Thymus (tissue), 11 donors: ENCODE measurements at regions not wholly inside any gene's neighbourhood (a gene's known extent, or its start where the extent isn't known, plus 50 kb on each side); places are given as distances from the start of the nearest gene placed in this dataset.

Experiments
- DNase-seq, 9 donors: peaks; one replicate each; pipeline ENCODE4 v3.0.0-alpha.2; 2013; ENCODE audit warnings: low spot score in 9 of 9, low read depth in 6 of 9, missing footprints in 1 of 9
- H3K27ac ChIP-seq, 2 donors: one replicate each; pipeline ENCODE4 v1.5.1; 2013; ENCODE audit warnings: control low read depth in 1 of 2, low read depth in 1 of 2, low read length in 1 of 2, mild to moderate bottlenecking in 1 of 2, moderate library complexity in 1 of 2
- H3K27me3 ChIP-seq, 2 donors: one replicate each; pipeline ENCODE4 v1.5.1; 2013; ENCODE audit warnings: low read length in 1 of 2; ENCODE audit not compliant: control insufficient read depth in 2 of 2, insufficient read depth in 1 of 2
- H3K36me3 ChIP-seq, 2 donors: one replicate each; pipeline ENCODE4 v1.5.1; 2013; ENCODE audit warnings: low read length in 1 of 2, mild to moderate bottlenecking in 1 of 2, moderate library complexity in 1 of 2; ENCODE audit not compliant: control insufficient read depth in 2 of 2, insufficient read depth in 2 of 2
- H3K4me1 ChIP-seq, 2 donors: one replicate each; pipeline ENCODE4 v1.5.1; 2013; ENCODE audit warnings: low read length in 2 of 2; ENCODE audit not compliant: control insufficient read depth in 2 of 2, insufficient read depth in 2 of 2
- H3K4me3 ChIP-seq, 2 donors: one replicate each; pipeline ENCODE4 v1.5.1; 2013; ENCODE audit warnings: low read length in 2 of 2, control low read depth in 1 of 2, mild to moderate bottlenecking in 1 of 2
- H3K9me3 ChIP-seq, 2 donors: one replicate each; pipeline ENCODE4 v1.5.1; 2013; ENCODE audit warnings: low read length in 1 of 2, mild to moderate bottlenecking in 1 of 2; ENCODE audit not compliant: control insufficient read depth in 2 of 2, insufficient read depth in 1 of 2
- WGBS: extraction: QIAGEN DNeasy Blood & Tissue Kit; methylation state at CpG from one replicate; pipeline ENCODE4 v1.1.7; 2013; 5-methylcytosine and 5-hydroxymethylcytosine counted together
- donor health status: healthy.

DNA sequence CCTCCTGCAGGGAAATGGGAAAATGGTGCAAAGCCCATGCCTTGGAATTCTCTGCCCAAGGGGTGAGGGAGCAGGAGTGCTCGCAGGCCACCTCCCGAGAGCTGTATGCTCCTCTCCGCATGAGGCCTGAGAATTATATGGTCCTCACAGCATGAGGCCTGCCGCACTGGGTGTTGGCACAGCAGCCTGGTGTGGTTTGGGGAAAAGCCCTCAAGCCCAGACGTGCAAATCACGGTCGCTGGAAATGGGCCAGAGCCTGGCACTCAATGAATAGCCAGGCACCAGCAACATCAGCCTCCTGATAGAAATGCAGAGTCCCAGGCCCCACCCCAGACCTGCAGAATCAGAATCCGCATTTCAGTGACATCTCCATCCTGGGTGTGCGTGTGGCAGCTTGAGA, 156.4 kb upstream of the FOXF1 start:
- DNase-seq: no peak
- 78% methylated on average over 9 of the region's 9 CpGs for WGBS
- H3K36me3 ChIP-seq: no peaks in the 10 kb centered on the region
- no peak overlapping the region for H3K4me3 ChIP-seq
- peaks cover 0 to 17% of the 10 kb centered on the region in 2 donors for H3K27me3 ChIP-seq
- H3K4me1 ChIP-seq: no peaks in the 10 kb centered on the region
- H3K27ac ChIP-seq: no peak overlapping the region
- no peaks in the 10 kb centered on the region for H3K9me3 ChIP-seq

DNA sequence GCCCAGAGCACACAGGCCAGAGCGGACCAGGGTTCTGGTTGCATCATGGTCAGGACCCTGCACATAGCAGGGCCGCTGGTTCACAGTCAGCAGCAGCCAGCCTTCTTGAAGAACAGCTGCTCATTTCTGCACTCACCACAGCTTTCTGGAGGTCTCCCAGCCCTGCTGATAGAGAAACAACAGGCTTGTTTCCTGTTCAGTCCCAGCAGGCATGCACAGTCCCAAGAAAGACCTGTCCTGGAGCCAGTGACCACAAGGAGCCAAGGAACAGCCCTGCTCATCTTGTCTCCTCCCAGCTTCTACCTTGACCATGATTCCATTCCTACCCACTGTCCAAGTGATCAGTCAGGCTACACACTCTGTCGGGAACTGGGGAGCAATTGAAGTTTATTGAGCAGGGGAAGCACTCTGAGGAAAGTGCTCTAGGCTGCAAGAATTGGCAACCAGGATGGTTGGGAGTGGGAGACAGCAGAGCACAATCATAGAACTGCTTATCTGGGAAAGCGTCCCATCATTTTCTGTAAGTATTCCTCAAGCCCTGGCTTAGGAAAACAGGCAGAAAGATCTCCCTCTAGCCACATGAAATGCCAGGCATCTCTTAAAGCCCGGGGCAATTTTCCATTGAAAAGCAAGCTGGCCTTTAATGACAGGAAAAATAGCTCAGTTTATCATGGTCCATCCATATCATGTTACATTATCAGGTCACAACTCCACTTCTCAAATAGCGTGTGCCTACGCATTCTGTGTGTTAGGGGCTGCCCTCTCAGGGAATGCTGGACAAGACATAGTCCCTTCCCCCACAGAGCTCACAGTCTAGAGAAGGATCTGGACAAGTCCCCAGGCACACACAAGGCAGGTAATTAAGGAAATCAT, 155.4 kb upstream of the FOXF1 start:
- Histone ChIP-seq H3K36me3 (no peaks in the 10 kb centered on the region), H3K4me1 (no peaks in the 10 kb centered on the region), H3K9me3 (no peaks in the 10 kb centered on the region), H3K4me3 (no peak overlapping the region), H3K27ac (no peak overlapping the region), H3K27me3 (peaks cover 0 to 14% of the 10 kb centered on the region in 2 donors)
- WGBS: 76% methylated on average over 7 of the region's 7 CpGs
- DNase-seq: no peak

DNA sequence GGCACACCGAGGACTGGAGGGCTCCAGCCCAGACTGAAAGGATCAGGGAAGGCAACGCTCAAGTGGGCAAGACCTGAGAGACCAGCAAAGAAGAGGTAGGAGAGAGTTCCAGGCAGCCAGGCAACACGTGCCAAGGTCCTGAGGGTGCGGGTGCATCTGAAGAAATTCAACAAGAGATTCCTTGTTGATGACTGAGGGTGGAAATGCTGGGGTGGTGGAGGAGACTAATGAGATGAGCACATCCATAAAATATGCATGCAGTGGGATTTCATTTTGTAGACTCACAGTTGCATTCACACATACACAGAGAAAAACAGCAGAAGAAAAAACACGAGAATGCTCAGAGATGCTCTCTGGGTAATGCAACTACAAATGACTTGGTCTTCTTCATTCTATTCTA, 154.8 kb upstream of the FOXF1 start:
- DNase-seq: no peak
- no peak overlapping the region for H3K4me3 ChIP-seq
- H3K27me3 ChIP-seq: peaks cover 0 to 14% of the 10 kb centered on the region in 2 donors
- WGBS: 96% methylated on average over 5 of the region's 5 CpGs
- no peaks in the 10 kb centered on the region for H3K4me1 ChIP-seq
- H3K9me3 ChIP-seq: no peaks in the 10 kb centered on the region
- H3K36me3 ChIP-seq: no peaks in the 10 kb centered on the region
- H3K27ac ChIP-seq: no peak overlapping the region

DNA sequence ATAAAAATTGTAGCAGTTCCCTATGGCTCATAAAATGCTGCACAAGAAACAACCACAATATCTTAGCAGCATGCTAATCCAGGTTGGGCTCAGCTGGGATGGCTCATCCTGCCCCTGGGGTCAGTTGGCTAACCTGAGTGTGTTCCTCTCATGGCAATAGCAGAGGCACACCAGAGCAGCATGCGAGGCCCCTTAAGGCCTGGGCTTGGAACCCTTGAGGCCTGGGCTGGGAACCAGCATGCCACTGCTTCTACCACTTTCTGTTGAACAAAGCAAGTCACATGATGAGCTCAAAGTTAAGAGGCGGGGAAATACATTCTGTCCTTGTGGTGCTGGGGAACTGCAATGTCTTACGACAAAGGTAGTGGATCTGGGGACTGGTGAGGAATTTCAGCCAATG, 154.4 kb upstream of the FOXF1 start:
- Histone ChIP-seq H3K27ac (no peak overlapping the region), H3K36me3 (no peaks in the 10 kb centered on the region), H3K4me1 (no peaks in the 10 kb centered on the region), H3K27me3 (peaks cover 0 to 13% of the 10 kb centered on the region in 2 donors), H3K9me3 (no peaks in the 10 kb centered on the region), H3K4me3 (no peak overlapping the region)
- WGBS: 95% methylated on average over 3 of the region's 3 CpGs
- no peak for DNase-seq

DNA sequence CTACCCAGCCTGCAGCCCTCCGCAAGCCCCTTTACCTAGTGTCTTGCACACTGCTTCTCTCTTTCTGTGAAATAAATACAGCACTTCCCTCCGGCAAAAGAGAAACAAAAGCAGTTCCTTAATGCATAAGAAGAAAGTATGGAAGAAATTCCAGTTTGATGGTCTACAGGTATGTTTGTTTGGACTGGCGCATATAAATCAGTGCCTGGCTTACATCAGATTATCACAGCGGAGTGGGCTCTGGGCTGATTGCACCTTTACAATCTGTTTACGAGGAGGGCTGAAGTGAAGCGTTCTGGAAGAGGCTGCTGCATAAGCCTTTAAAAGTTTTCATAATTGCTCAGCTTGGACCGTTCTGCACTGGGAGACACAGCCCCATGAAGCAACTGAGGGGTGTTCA, 153.5 kb upstream of the FOXF1 start:
- H3K27me3 ChIP-seq: peaks cover 0 to 7% of the 10 kb centered on the region in 2 donors
- WGBS: 77% methylated on average over 7 of the region's 7 CpGs
- H3K36me3 ChIP-seq: no peaks in the 10 kb centered on the region
- no peak for DNase-seq
- no peaks in the 10 kb centered on the region for H3K4me1 ChIP-seq
- H3K4me3 ChIP-seq: no peak overlapping the region
- no peaks in the 10 kb centered on the region for H3K9me3 ChIP-seq
- H3K27ac ChIP-seq: no peak overlapping the region

DNA sequence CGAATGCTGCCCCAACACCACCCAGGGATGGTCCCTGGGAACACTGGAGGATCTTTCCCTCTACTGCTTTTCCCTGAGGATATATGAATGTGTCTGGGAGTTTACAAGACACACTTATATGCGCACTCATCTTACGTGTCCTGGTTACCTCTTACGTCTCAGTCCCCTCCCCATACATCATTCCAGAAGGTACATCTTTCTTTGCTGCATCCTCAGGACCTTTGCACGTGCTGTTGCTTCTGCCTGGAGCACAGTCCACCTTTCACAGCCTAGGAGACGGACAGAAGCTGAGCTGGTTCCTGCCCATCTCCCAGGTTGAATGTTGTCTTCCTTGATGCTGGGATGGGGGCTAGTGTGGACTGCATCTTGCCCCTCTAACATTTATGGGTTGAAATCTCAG, 153.0 kb upstream of the FOXF1 start:
- WGBS: 92% methylated on average over 6 of the region's 6 CpGs
- peaks cover 0 to 3% of the 10 kb centered on the region in 2 donors for H3K27me3 ChIP-seq
- H3K4me3 ChIP-seq: no peak overlapping the region
- H3K36me3 ChIP-seq: no peaks in the 10 kb centered on the region
- no peak overlapping the region for H3K27ac ChIP-seq
- H3K4me1 ChIP-seq: no peaks in the 10 kb centered on the region
- H3K9me3 ChIP-seq: no peaks in the 10 kb centered on the region
- DNase-seq: no peak

DNA sequence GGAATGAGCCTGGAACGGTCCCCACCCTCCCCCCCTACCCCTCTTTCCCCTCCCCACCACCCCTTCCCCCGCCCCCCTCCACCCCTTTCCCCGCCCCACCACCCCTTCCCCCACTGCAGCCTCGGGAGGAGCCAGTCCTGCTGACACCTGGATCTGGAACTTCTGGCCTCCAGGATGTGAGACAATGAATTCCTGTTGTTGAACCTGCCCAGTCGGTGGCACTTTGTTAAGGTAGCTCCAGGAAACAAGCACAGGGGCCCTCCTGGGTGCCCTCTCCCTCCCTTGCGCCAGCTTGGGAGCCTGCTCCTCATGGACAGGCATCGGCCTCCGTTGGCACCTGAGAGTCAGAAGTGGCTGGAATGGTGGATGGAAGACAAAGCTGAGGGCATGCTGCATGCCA, 152.4 kb upstream of the FOXF1 start:
- 56% methylated on average over 7 of the region's 8 CpGs for WGBS
- DNase-seq: no peak
- H3K27ac ChIP-seq: no peak overlapping the region
- peaks cover 0 to 3% of the 10 kb centered on the region in 2 donors for H3K27me3 ChIP-seq
- no peak overlapping the region for H3K4me3 ChIP-seq
- no peaks in the 10 kb centered on the region for H3K36me3 ChIP-seq
- no peaks in the 10 kb centered on the region for H3K9me3 ChIP-seq
- no peaks in the 10 kb centered on the region for H3K4me1 ChIP-seq

DNA sequence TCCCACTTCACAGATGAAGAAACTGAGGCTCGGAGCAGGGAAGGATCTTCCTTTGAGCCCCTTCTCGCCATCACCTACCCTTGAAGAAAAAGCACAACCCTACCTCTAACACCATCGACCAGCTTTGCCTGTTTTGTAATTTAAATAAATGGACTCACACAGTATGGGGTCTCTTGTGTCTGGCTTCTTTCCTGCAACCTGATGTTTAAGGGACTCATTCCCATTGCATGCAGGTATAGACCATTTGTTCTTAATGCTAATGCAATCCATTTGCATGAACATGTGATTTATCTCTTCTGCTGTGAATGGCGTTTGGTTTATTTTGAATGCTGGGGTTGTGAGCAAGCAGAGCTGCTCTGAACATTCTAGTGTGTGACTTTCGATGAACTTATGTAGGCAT, 150.8 kb upstream of the FOXF1 start:
- Histone ChIP-seq H3K4me1 (no peaks in the 10 kb centered on the region), H3K27me3 (peaks cover 0 to 5% of the 10 kb centered on the region in 2 donors), H3K36me3 (no peaks in the 10 kb centered on the region), H3K9me3 (no peaks in the 10 kb centered on the region), H3K4me3 (no peak overlapping the region), H3K27ac (no peak overlapping the region)
- no peak for DNase-seq
- WGBS: 54% methylated on average over 5 of the region's 5 CpGs

DNA sequence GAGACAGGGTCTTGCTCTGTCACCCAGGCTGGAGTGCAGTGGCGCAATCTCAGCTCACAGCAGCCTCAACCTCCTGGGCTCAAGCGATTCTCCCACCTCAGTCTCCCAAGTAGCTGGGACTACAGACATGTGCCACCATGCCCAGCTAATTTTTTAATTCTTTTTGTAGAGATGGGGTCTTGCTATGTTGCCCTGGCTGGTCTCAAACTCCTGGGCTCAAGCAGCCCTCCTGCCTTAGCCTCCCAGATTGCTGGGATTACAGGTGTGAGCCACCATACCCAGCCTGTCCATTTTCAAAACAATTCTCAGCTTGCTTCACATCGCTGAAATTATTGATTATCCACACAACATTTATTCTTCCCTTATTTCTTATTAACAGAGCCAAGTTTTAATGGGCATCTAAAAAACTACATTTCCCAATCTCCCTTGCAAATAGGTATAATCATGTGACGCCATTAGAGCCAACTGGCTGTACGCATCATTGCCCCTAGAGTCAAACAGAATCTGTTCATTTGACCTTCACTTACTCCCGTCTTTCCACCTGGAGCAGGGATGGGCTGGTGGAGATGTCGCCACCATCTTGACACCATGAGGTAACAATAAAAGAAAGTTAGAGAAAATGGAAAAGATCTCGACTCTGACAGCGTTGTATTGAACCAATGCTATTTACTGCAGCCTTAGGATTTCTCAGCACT, 148.0 kb upstream of the FOXF1 start:
- 89% methylated on average over 9 of the region's 9 CpGs for WGBS

More for the DNA sequence above, 148.0 kb upstream of the FOXF1 start:
- H3K4me1 ChIP-seq: no peaks in the 10 kb centered on the region
- H3K27ac ChIP-seq: no peak overlapping the region
- no peak overlapping the region for H3K4me3 ChIP-seq
- peaks cover 0 to 8% of the 10 kb centered on the region in 2 donors for H3K27me3 ChIP-seq
- no peaks in the 10 kb centered on the region for H3K36me3 ChIP-seq
- no peaks in the 10 kb centered on the region for H3K9me3 ChIP-seq
- no peak for DNase-seq
